Prostate gland (tissue), 2 donors: ENCODE measurements at regions not wholly inside any gene's neighbourhood (a gene's known extent, or its start where the extent isn't known, plus 50 kb on each side); places are given as distances from the start of the nearest gene placed in this dataset.

Experiments
- POLR2A ChIP-seq: fragments of 450-650 bp; IDR thresholded peaks from one replicate; pipeline ENCODE4 v1.6.1; 2016; ENCODE audit warnings: antibody characterized with exemption, mild to moderate bottlenecking
- POLR2AphosphoS5 ChIP-seq: sonication (generic); formaldehyde crosslinking; IDR thresholded peaks from one replicate; pipeline ENCODE4 v1.6.1; 2017; ENCODE audit warnings: antibody characterized with exemption
- TF ChIP-seq, protein P1 (sequence below), 4 experiments: fragments of 200-600 bp in 2 of 4; fragments of 450-650 bp in 2 of 4; sonication (generic) in 2 of 4; IDR thresholded peaks; 1 replicate in 3 of 4; 2 replicates in 1 of 4; pipeline ENCODE4 v1.5.1; 2016 to 2019; ENCODE audit warnings: antibody characterized with exemption in 4 of 4, mild to moderate bottlenecking in 2 of 4, moderate library complexity in 2 of 4

DNA sequence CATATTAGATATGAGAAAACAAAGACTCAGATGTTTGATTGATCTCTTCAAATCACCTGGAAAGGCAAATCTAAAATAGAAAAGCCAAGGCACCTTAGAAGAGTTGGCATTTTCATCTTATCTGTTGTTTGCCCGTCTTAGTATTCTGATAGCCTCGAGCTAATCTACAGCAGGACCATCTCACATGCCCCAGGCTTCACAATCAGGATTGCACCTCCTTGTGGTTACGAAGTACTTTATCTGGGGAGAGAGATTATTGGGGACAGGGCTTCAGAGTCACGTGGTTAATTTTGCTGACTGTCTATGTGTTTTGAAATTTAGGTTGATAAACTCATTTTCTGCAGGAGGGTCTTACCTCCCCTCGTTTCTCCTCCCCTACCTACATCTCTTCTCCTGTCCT is 313.1 kb upstream of the ANXA10 start:
- TF ChIP-seq, protein P1, sequence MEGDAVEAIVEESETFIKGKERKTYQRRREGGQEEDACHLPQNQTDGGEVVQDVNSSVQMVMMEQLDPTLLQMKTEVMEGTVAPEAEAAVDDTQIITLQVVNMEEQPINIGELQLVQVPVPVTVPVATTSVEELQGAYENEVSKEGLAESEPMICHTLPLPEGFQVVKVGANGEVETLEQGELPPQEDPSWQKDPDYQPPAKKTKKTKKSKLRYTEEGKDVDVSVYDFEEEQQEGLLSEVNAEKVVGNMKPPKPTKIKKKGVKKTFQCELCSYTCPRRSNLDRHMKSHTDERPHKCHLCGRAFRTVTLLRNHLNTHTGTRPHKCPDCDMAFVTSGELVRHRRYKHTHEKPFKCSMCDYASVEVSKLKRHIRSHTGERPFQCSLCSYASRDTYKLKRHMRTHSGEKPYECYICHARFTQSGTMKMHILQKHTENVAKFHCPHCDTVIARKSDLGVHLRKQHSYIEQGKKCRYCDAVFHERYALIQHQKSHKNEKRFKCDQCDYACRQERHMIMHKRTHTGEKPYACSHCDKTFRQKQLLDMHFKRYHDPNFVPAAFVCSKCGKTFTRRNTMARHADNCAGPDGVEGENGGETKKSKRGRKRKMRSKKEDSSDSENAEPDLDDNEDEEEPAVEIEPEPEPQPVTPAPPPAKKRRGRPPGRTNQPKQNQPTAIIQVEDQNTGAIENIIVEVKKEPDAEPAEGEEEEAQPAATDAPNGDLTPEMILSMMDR (IDR thresholded peaks at IDR 0.05), result no peak
- no peak for TF ChIP-seq POLR2A
- no peak for TF ChIP-seq POLR2AphosphoS5
